K562 (cell line): ENCODE measurements at regions not wholly inside any gene's neighbourhood (a gene's known extent, or its start where the extent isn't known, plus 50 kb on each side); places are given as distances from the start of the nearest gene placed in this dataset.

Experiments used
- CUX1 ChIP-seq: fragments of 200-800 bp; sonication (Bioruptor generic); IDR thresholded peaks from 2 replicates; pipeline ENCODE4 v1.6.1; 2016; ENCODE audit warnings: missing genetic modification characterization, missing compliant biosample characterization
- PHB ChIP-seq: fragments of 250-450 bp; sonication (Bioruptor Pico); IDR thresholded peaks from 2 replicates; pipeline ENCODE4 v1.5.0; 2021
- PRMT5 ChIP-seq: sonication (generic); formaldehyde crosslinking; IDR thresholded peaks from 2 replicates; pipeline ENCODE4 v1.5.0; 2020; ENCODE audit warnings: missing genetic modification reagents
- TF ChIP-seq, protein P1 (sequence below), 2 experiments: fragments of 450-650 bp; conservative IDR thresholded peaks; 2 replicates each; pipeline ENCODE4 v1.6.1; 2017; ENCODE audit warnings: mild to moderate bottlenecking in 2 of 2, moderate library complexity in 2 of 2

GRCh38 chr6:1182722-1183521 lies 129.0 kb upstream of the FOXQ1 start (continued):
- TF ChIP-seq, protein P1, sequence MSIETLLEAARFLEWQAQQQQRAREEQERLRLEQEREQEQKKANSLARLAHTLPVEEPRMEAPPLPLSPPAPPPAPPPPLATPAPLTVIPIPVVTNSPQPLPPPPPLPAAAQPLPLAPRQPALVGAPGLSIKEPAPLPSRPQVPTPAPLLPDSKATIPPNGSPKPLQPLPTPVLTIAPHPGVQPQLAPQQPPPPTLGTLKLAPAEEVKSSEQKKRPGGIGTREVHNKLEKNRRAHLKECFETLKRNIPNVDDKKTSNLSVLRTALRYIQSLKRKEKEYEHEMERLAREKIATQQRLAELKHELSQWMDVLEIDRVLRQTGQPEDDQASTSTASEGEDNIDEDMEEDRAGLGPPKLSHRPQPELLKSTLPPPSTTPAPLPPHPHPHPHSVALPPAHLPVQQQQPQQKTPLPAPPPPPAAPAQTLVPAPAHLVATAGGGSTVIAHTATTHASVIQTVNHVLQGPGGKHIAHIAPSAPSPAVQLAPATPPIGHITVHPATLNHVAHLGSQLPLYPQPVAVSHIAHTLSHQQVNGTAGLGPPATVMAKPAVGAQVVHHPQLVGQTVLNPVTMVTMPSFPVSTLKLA (conservative IDR thresholded peaks at IDR 0.05), result no peak
- TF ChIP-seq CUX1, result no peak
- no peak for TF ChIP-seq PRMT5 (CRISPR knock-in tag)
- no peak for TF ChIP-seq PHB
- TF ChIP-seq, all 486 proteins: peak for 0
